AG04450 (cell line): ENCODE measurements at regions not wholly inside any gene's neighbourhood (a gene's known extent, or its start where the extent isn't known, plus 50 kb on each side); places are given as distances from the start of the nearest gene placed in this dataset.

Experiments used
- CTCF ChIA-PET: fragments of 300-600, 350-600 bp; formaldehyde crosslinking; extraction: SDS; loops from one replicate; lab custom pipeline; 2022; ENCODE audit warnings: antibody characterized with exemption, inconsistent platforms; lab: Charles Lee
- POLR2A ChIA-PET: fragments of 350-600 bp; formaldehyde crosslinking; extraction: SDS; loops from one replicate; lab custom pipeline; 2021; ENCODE audit warnings: antibody characterized with exemption, inconsistent platforms; lab: Yijun Ruan, JAX
- DNase-seq: peaks from one replicate; pipeline ENCODE4 v3.0.0-alpha.2; 2011; ENCODE audit warnings: low read depth, low spot score
- H3K27ac ChIP-seq: one replicate; pipeline ENCODE4 v1.5.1; 2012; ENCODE audit warnings: low read depth, low read length, control low read depth
- H3K27me3 ChIP-seq: one replicate; pipeline ENCODE4 v1.6.0; 2012; ENCODE audit warnings: low read length; ENCODE audit not compliant: control insufficient read depth, insufficient read depth
- H3K4me3 ChIP-seq: 2 replicates; pipeline ENCODE4 v1.5.1; 2011; ENCODE audit warnings: mild to moderate bottlenecking, low read depth, low read length, control low read depth
- H3K9me3 ChIP-seq: 2 replicates; pipeline ENCODE4 v1.5.1; 2012; ENCODE audit warnings: low read length; ENCODE audit not compliant: control insufficient read depth, insufficient read depth
- CTCF ChIP-seq: IDR thresholded peaks from 2 replicates; pipeline ENCODE4 v1.5.1; 2011; ENCODE audit warnings: low read depth, low read length, control low read depth, inconsistent platforms

- H3K27ac ChIP-seq = no peak overlapping the region
- no peak for DNase-seq
- H3K9me3 ChIP-seq = no peaks in the 10 kb centered on the region
- H3K27me3 ChIP-seq = no peaks in the 10 kb centered on the region
- ChIA-PET POLR2A (no interaction called here), CTCF (no interaction called here)
- H3K4me3 ChIP-seq = no peak overlapping the region
- TF ChIP-seq CTCF = no peak
Measured at GRCh38 chr12:63036216-63036973, 101.4 kb upstream of the PPM1H start.

- Histone ChIP-seq H3K4me3 (no peak overlapping the region), H3K27ac (no peak overlapping the region), H3K27me3 (no peaks in the 10 kb centered on the region), H3K9me3 (no peaks in the 10 kb centered on the region)
- ChIA-PET CTCF (interaction anchor here (0.6 kb wide), 1 partner anchor 42 kb away, joined by 6 read pairs; no protein-coding TSS in a partner anchor), POLR2A (interaction anchor here (0.6 kb wide), 1 partner anchor 295 kb away, joined by 3 read pairs; no protein-coding TSS in a partner anchor)
- no peak for TF ChIP-seq CTCF
- no peak for DNase-seq
Measured at GRCh38 chr12:63034601-63035000, 99.7 kb upstream of the PPM1H start.

GRCh38 chr12:63029676-63030075 lies 94.7 kb upstream of the PPM1H start:
- TF ChIP-seq CTCF = no peak
- ChIA-PET CTCF (no interaction called here), POLR2A (no interaction called here)
- Histone ChIP-seq H3K9me3 (no peaks in the 10 kb centered on the region), H3K27me3 (no peaks in the 10 kb centered on the region), H3K4me3 (no peak overlapping the region), H3K27ac (no peak overlapping the region)
- no peak for DNase-seq

GRCh38 chr12:63028951-63029350 lies 94.0 kb upstream of the PPM1H start:
- no peak overlapping the region for H3K27ac ChIP-seq
- no peak overlapping the region for H3K4me3 ChIP-seq
- POLR2A ChIA-PET = no interaction called here
- no peak for DNase-seq
- CTCF ChIA-PET = no interaction called here
- no peaks in the 10 kb centered on the region for H3K27me3 ChIP-seq
- TF ChIP-seq CTCF = no peak
- no peaks in the 10 kb centered on the region for H3K9me3 ChIP-seq

- H3K9me3 ChIP-seq = no peaks in the 10 kb centered on the region
- no peak overlapping the region for H3K27ac ChIP-seq
- CTCF ChIA-PET = interaction anchor here (0.5 to 1.7 kb wide), 2 partner anchors 9 to 44 kb away, joined by 5 read pairs; no protein-coding TSS in a partner anchor
Measured at GRCh38 chr12:63025116-63025515, 90.2 kb upstream of the PPM1H start.

More at GRCh38 chr12:63025116-63025515, 90.2 kb upstream of the PPM1H start:
- DNase-seq = no peak
- Histone ChIP-seq H3K4me3 (no peak overlapping the region), H3K27me3 (peaks cover 3% of the 10 kb centered on the region)
- POLR2A ChIA-PET = no interaction called here
- TF ChIP-seq CTCF = no peak
